MCF 10A (cell line): ENCODE measurements at regions not wholly inside any gene's neighbourhood (a gene's known extent, or its start where the extent isn't known, plus 50 kb on each side); places are given as distances from the start of the nearest gene placed in this dataset.

Source experiments
- BruUV-seq: library from RNA; stranded (reverse); fragments of 400-500 nt; replicated peaks from 2 replicates; lab custom pipeline; 2021; lab: Mats Ljungman, UMichigan
- CTCF ChIA-PET: fragments of 300-600 bp; sonication (Branson Sonifier 250); formaldehyde crosslinking; extraction: SDS; loops from one replicate; lab custom pipeline; 2021; ENCODE audit warnings: antibody characterized with exemption, inconsistent platforms; lab: Yijun Ruan, JAX
- POLR2A ChIA-PET: fragments of 300-600, 350-650 bp; sonication (Branson Sonifier 250); formaldehyde crosslinking; extraction: SDS; loops from one replicate; lab custom pipeline; 2020; ENCODE audit warnings: antibody characterized with exemption, inconsistent platforms; lab: Yijun Ruan, JAX
- DNase-seq: peaks from one replicate; pipeline ENCODE4 v3.0.0-alpha.2; 2018; ENCODE audit not compliant: unreplicated experiment
- H3K27ac Mint-ChIP-seq: one replicate; pipeline ENCODE4 v1.8.0; 2022; ENCODE audit warnings: mild to moderate bottlenecking, low read depth, mixed read lengths; ENCODE audit not compliant: unreplicated experiment
- H3K27me3 Mint-ChIP-seq: one replicate; pipeline ENCODE4 v1.8.0; 2022; ENCODE audit warnings: mixed read lengths; ENCODE audit not compliant: insufficient read depth, unreplicated experiment
- H3K36me3 Mint-ChIP-seq: one replicate; pipeline ENCODE4 v1.8.0; 2022; ENCODE audit warnings: mild to moderate bottlenecking, moderate library complexity, mixed read lengths; ENCODE audit not compliant: insufficient read depth, unreplicated experiment
- H3K4me1 Mint-ChIP-seq: one replicate; pipeline ENCODE4 v1.8.0; 2022; ENCODE audit warnings: mixed read lengths; ENCODE audit not compliant: insufficient read depth, unreplicated experiment
- H3K4me3 Mint-ChIP-seq: one replicate; pipeline ENCODE4 v1.8.0; 2022; ENCODE audit warnings: mild to moderate bottlenecking, moderate library complexity, mixed read lengths; ENCODE audit not compliant: unreplicated experiment
- H3K9me3 Mint-ChIP-seq: one replicate; pipeline ENCODE4 v1.8.0; 2022; ENCODE audit warnings: mixed read lengths; ENCODE audit not compliant: unreplicated experiment
- CTCF ChIP-seq: fragments of 200-600 bp; IDR thresholded peaks from one replicate; pipeline ENCODE4 v1.8.0; 2022; ENCODE audit warnings: antibody characterized with exemption, mild to moderate bottlenecking; ENCODE audit not compliant: unreplicated experiment
- intact Hi-C: fragments of 100-400 bp; cut with micrococcal nuclease; formaldehyde crosslinking; loops from 2 replicates; pipeline ENCODE4 v1.14.1; 2022

GRCh38 chr2:217160103-217160743 is 300.4 kb upstream of the TNP1 start:
- Mint-ChIP-seq H3K27me3 (no peaks in the 10 kb centered on the region), H3K36me3 (no peaks in the 10 kb centered on the region), H3K9me3 (no peaks in the 10 kb centered on the region), H3K4me3 (no peak overlapping the region), H3K27ac (no peak overlapping the region), H3K4me1 (peaks cover 6% of the 10 kb centered on the region)
- TF ChIP-seq CTCF, result no peak
- POLR2A ChIA-PET, result interaction anchor here (0.6 to 1.0 kb wide), 2 partner anchors 230 to 478 kb away, joined by 3 to 4 read pairs; no protein-coding TSS in a partner anchor
- intact Hi-C loops, result no loop called here
- no TSS peak for BruUV-seq
- CTCF ChIA-PET, result interaction anchor here (0.6 to 2.8 kb wide), 5 partner anchors 11 to 642 kb away, joined by 3 to 12 read pairs (median 3); no protein-coding TSS in a partner anchor
- DNase-seq, result peak; percentile 38

GRCh38 chr2:217158928-217159327 is 299.1 kb upstream of the TNP1 start:
- Mint-ChIP-seq H3K4me1 (peaks cover 6% of the 10 kb centered on the region), H3K27ac (no peak overlapping the region), H3K4me3 (no peak overlapping the region), H3K27me3 (no peaks in the 10 kb centered on the region), H3K9me3 (no peaks in the 10 kb centered on the region), H3K36me3 (no peaks in the 10 kb centered on the region)
- no peak for DNase-seq
- intact Hi-C loops, result no loop called here
- no peak for TF ChIP-seq CTCF
- POLR2A ChIA-PET, result interaction anchor here (1.2 kb wide), 1 partner anchor 23 kb away, joined by 5 read pairs; no protein-coding TSS in a partner anchor
- no TSS peak for BruUV-seq
- CTCF ChIA-PET, result interaction anchor here (0.6 to 1.0 kb wide), 3 partner anchors 12 to 463 kb away, joined by 3 to 5 read pairs (median 3); no protein-coding TSS in a partner anchor

- no peaks in the 10 kb centered on the region for H3K9me3 Mint-ChIP-seq
- H3K36me3 Mint-ChIP-seq, result no peaks in the 10 kb centered on the region
- peaks cover 4% of the 10 kb centered on the region for H3K27me3 Mint-ChIP-seq
- TF ChIP-seq CTCF, result no peak
- ChIA-PET CTCF (interaction anchor here (0.7 to 4.0 kb wide), 7 partner anchors 9 to 493 kb away, joined by 3 to 19 read pairs (median 3); partner anchors contain the start of gene IGFBP5), POLR2A (no interaction called here)
- intact Hi-C loops, result no loop called here
- H3K27ac Mint-ChIP-seq, result no peak overlapping the region
- H3K4me1 Mint-ChIP-seq, result peaks cover 6% of the 10 kb centered on the region
- no TSS peak for BruUV-seq
- H3K4me3 Mint-ChIP-seq, result no peak overlapping the region
- no peak for DNase-seq
Observed at GRCh38 chr2:217157581-217157980, 297.7 kb upstream of the TNP1 start.

- no TSS peak for BruUV-seq
Observed at GRCh38 chr2:217156801-217157200, 296.9 kb upstream of the TNP1 start.

More at GRCh38 chr2:217156801-217157200, 296.9 kb upstream of the TNP1 start:
- Mint-ChIP-seq H3K9me3 (no peaks in the 10 kb centered on the region), H3K4me1 (no peaks in the 10 kb centered on the region), H3K36me3 (no peaks in the 10 kb centered on the region), H3K27me3 (peaks cover 12% of the 10 kb centered on the region), H3K27ac (no peak overlapping the region), H3K4me3 (no peak overlapping the region)
- ChIA-PET POLR2A (no interaction called here), CTCF (interaction anchor here (0.7 to 4.0 kb wide), 6 partner anchors 9 to 461 kb away, joined by 3 to 19 read pairs (median 3); partner anchors contain the start of gene IGFBP5)
- intact Hi-C loops, result no loop called here
- DNase-seq, result no peak
- no peak for TF ChIP-seq CTCF
